ENCODE measurements at regions not wholly inside any gene's neighbourhood (a gene's known extent, or its start where the extent isn't known, plus 50 kb on each side); places are given as distances from the start of the nearest gene placed in this dataset.

- H3K9ac ChIP-seq (ENCODE audit: low read length) = no peak overlapping the region
- no peaks in the 10 kb centered on the region for H3F3A ChIP-seq (ENCODE audit: insufficient read depth, low read length, poor library complexity, severe bottlenecking)
- no peak overlapping the region for H3K4me2 ChIP-seq (ENCODE audit: low read length)
These were observed 166.9 kb upstream of the SPRY4 start for GRCh38 chr5:142491679-142492078.

GRCh38 chr5:142491270-142491669, 166.4 kb upstream of the SPRY4 start:
- peak overlapping the region; percentile 35 for H2AFZ ChIP-seq (ENCODE audit: low read depth, low read length)

More at GRCh38 chr5:142491679-142492078, 166.9 kb upstream of the SPRY4 start:
- Histone ChIP-seq H3K79me2 (replicated peaks; ENCODE audit: insufficient read depth, low read length) (no peaks in the 10 kb centered on the region), H3K4me3 (ENCODE audit: low read length) (no peak overlapping the region), H3K36me3 (ENCODE audit: insufficient read depth, low read length) (no peaks in the 10 kb centered on the region), H3K9me2 (ENCODE audit: insufficient read depth, low read length) (no peaks in the 10 kb centered on the region), H4K20me1 (ENCODE audit: insufficient read depth) (no peaks in the 10 kb centered on the region), H3K27ac (ENCODE audit: low read length) (no peak overlapping the region), H3K27me3 (ENCODE audit: insufficient read depth, low read depth, low read length) (peaks cover 20% of the 10 kb centered on the region), H2AFZ (ENCODE audit: low read depth, low read length) (no peak overlapping the region), H3K9me3 (ENCODE audit: low read length) (no peaks in the 10 kb centered on the region)
- TF ChIP-seq RAD21 (conservative IDR thresholded peaks at IDR 0.05) (no peak), MXI1 (conservative IDR thresholded peaks at IDR 0.05; ENCODE audit: poor library complexity, severe bottlenecking) (no peak), TAF1 (IDR thresholded peaks at IDR 0.05; ENCODE audit: low read depth) (no peak), SMC3 (conservative IDR thresholded peaks at IDR 0.05; ENCODE audit: poor library complexity) (no peak), EZH2 (IDR thresholded peaks at IDR 0.05; ENCODE audit: borderline replicate concordance, insufficient read depth, low read length, poor library complexity, severe bottlenecking) (no peak), EP300 (conservative IDR thresholded peaks at IDR 0.05; ENCODE audit: poor library complexity, severe bottlenecking) (no peak)

GRCh38 chr5:142486581-142486980, 161.8 kb upstream of the SPRY4 start:
- H3K4me2 ChIP-seq (ENCODE audit: low read length) = no peak overlapping the region
- no peak overlapping the region for H3K27ac ChIP-seq (ENCODE audit: low read length)
- H3F3A ChIP-seq (ENCODE audit: insufficient read depth, low read length, poor library complexity, severe bottlenecking) = no peaks in the 10 kb centered on the region
- H2AFZ ChIP-seq (ENCODE audit: low read depth, low read length) = no peak overlapping the region
- H3K36me3 ChIP-seq (ENCODE audit: insufficient read depth, low read length) = no peaks in the 10 kb centered on the region
- peaks cover 5% of the 10 kb centered on the region for H3K27me3 ChIP-seq (ENCODE audit: insufficient read depth, low read depth, low read length)
- H3K4me3 ChIP-seq (ENCODE audit: low read length) = no peak overlapping the region
- no peaks in the 10 kb centered on the region for H3K79me2 ChIP-seq (replicated peaks; ENCODE audit: insufficient read depth, low read length)
- H3K9me3 ChIP-seq (ENCODE audit: low read length) = no peaks in the 10 kb centered on the region
- no peaks in the 10 kb centered on the region for H4K20me1 ChIP-seq (ENCODE audit: insufficient read depth)
- H3K9me2 ChIP-seq (ENCODE audit: insufficient read depth, low read length) = no peaks in the 10 kb centered on the region
- TF ChIP-seq REST (IDR thresholded peaks at IDR 0.05; ENCODE audit: borderline replicate concordance) = no peak
- no peak for TF ChIP-seq EZH2 (IDR thresholded peaks at IDR 0.05; ENCODE audit: borderline replicate concordance, insufficient read depth, low read length, poor library complexity, severe bottlenecking)
- TF ChIP-seq SMC3 (conservative IDR thresholded peaks at IDR 0.05; ENCODE audit: poor library complexity) = no peak
- no peak overlapping the region for H3K9ac ChIP-seq (ENCODE audit: low read length)

More at GRCh38 chr5:142491270-142491669, 166.4 kb upstream of the SPRY4 start:
- Histone ChIP-seq H3K79me2 (replicated peaks; ENCODE audit: insufficient read depth, low read length) (no peaks in the 10 kb centered on the region), H3F3A (ENCODE audit: insufficient read depth, low read length, poor library complexity, severe bottlenecking) (no peaks in the 10 kb centered on the region), H3K4me3 (ENCODE audit: low read length) (no peak overlapping the region), H3K27me3 (ENCODE audit: insufficient read depth, low read depth, low read length) (peaks cover 20% of the 10 kb centered on the region), H3K9me3 (ENCODE audit: low read length) (no peaks in the 10 kb centered on the region), H3K9ac (ENCODE audit: low read length) (no peak overlapping the region), H3K27ac (ENCODE audit: low read length) (no peak overlapping the region), H3K9me2 (ENCODE audit: insufficient read depth, low read length) (no peaks in the 10 kb centered on the region), H3K36me3 (ENCODE audit: insufficient read depth, low read length) (no peaks in the 10 kb centered on the region), H4K20me1 (ENCODE audit: insufficient read depth) (no peaks in the 10 kb centered on the region), H3K4me2 (ENCODE audit: low read length) (no peak overlapping the region)
- no peak for TF ChIP-seq EZH2 (IDR thresholded peaks at IDR 0.05; ENCODE audit: borderline replicate concordance, insufficient read depth, low read length, poor library complexity, severe bottlenecking)
- TF ChIP-seq POLR2AphosphoS5 (IDR thresholded peaks at IDR 0.05) = no peak
- TF ChIP-seq EP300 (conservative IDR thresholded peaks at IDR 0.05; ENCODE audit: poor library complexity, severe bottlenecking) = no peak

Data from neural cell (in vitro differentiated cells).